PFSK-1 (cell line): ENCODE measurements at regions not wholly inside any gene's neighbourhood (a gene's known extent, or its start where the extent isn't known, plus 50 kb on each side); places are given as distances from the start of the nearest gene placed in this dataset.

Source experiments
- FOXP2 ChIP-seq: optimal IDR thresholded peaks from 2 replicates; pipeline ENCODE3; 2011; ENCODE audit warnings: borderline replicate concordance, control low read depth, inconsistent platforms; ENCODE audit not compliant: insufficient read depth; ENCODE audit errors: extremely low read length, extremely low read depth
- POLR2AphosphoS5 ChIP-seq: IDR thresholded peaks from 2 replicates; pipeline ENCODE4 v1.6.1; 2012; ENCODE audit warnings: low read depth, mild to moderate bottlenecking, control low read depth, low read length, moderate library complexity

- TF ChIP-seq FOXP2, result no peak
- no peak for TF ChIP-seq POLR2AphosphoS5
Measured at GRCh38 chr7:25360451-25360850, 132.2 kb upstream of the NPVF start.
